A673 (cell line): ENCODE measurements at regions not wholly inside any gene's neighbourhood (a gene's known extent, or its start where the extent isn't known, plus 50 kb on each side); places are given as distances from the start of the nearest gene placed in this dataset.

ENCODE experiments used
- BruUV-seq: library from RNA; stranded (reverse); fragments of 400-500 nt; replicated peaks from 2 replicates; lab custom pipeline; 2021; lab: Mats Ljungman, UMichigan
- CTCF ChIA-PET: fragments of 300-600 bp; sonication (Branson Sonifier 250); formaldehyde crosslinking; loops from one replicate; lab custom pipeline; 2022; ENCODE audit warnings: antibody characterized with exemption; lab: Charles Lee
- POLR2A ChIA-PET: fragments of 300-600 bp; sonication (Branson Sonifier 250); formaldehyde crosslinking; loops from one replicate; lab custom pipeline; 2022; ENCODE audit warnings: antibody characterized with exemption; ENCODE audit not compliant: low non-redundant PET; lab: Charles Lee
- DNase-seq: peaks from one replicate; pipeline ENCODE4 v3.0.0-alpha.2; 2015; ENCODE audit warnings: low spot score
- H3K27ac ChIP-seq: fragments of 200-600 bp; sonication (generic); 2 replicates; pipeline ENCODE4 v1.5.1; 2016; ENCODE audit warnings: mixed run types, low read depth, mild to moderate bottlenecking, mixed read lengths, antibody characterized with exemption, low read length; ENCODE audit not compliant: poor library complexity, severe bottlenecking
- H3K27me3 ChIP-seq: fragments of 200-600 bp; sonication (generic); replicated peaks from 2 replicates; pipeline ENCODE4 v1.6.1; 2017; ENCODE audit warnings: mixed run types, low read depth, mild to moderate bottlenecking, mixed read lengths, antibody characterized with exemption, low read length; ENCODE audit not compliant: insufficient read depth, poor library complexity
- H3K36me3 ChIP-seq: fragments of 200-600 bp; sonication (generic); 2 replicates; pipeline ENCODE4 v1.6.1; 2016; ENCODE audit warnings: mixed run types, mild to moderate bottlenecking, mixed read lengths, antibody characterized with exemption, low read length; ENCODE audit not compliant: insufficient read depth, poor library complexity, severe bottlenecking
- H3K4me1 ChIP-seq: fragments of 200-600 bp; sonication (generic); 2 replicates; pipeline ENCODE4 v1.6.1; 2017; ENCODE audit warnings: mixed run types, mild to moderate bottlenecking, mixed read lengths, antibody characterized with exemption, low read length; ENCODE audit not compliant: insufficient read depth, poor library complexity, severe bottlenecking
- H3K4me3 ChIP-seq: fragments of 200-600 bp; sonication (generic); 2 replicates; pipeline ENCODE4 v1.5.1; 2016; ENCODE audit warnings: low read depth, mixed run types, mild to moderate bottlenecking, mixed read lengths, low read length; ENCODE audit not compliant: poor library complexity, severe bottlenecking
- H3K9me3 ChIP-seq: fragments of 200-600 bp; sonication (generic); 2 replicates; pipeline ENCODE4 v1.6.1; 2016; ENCODE audit warnings: mixed run types, low read depth, mild to moderate bottlenecking, mixed read lengths, antibody characterized with exemption, low read length; ENCODE audit not compliant: poor library complexity, severe bottlenecking
- CTCF ChIP-seq: fragments of 300-800, 200-600 bp; sonication (generic); conservative IDR thresholded peaks from 2 replicates; pipeline ENCODE4 v1.5.1; 2017; ENCODE audit warnings: low read depth, mild to moderate bottlenecking, antibody characterized with exemption, low read length, moderate library complexity, mixed read lengths
- EZH2 ChIP-seq: fragments of 200-600 bp; sonication (generic); IDR thresholded peaks from 2 replicates; pipeline ENCODE4 v1.6.1; 2017; ENCODE audit warnings: borderline replicate concordance, low read depth, mild to moderate bottlenecking, mixed read lengths, antibody characterized with exemption, low read length; ENCODE audit not compliant: poor library complexity, severe bottlenecking
- intact Hi-C: fragments of 100-400 bp; cut with micrococcal nuclease; formaldehyde crosslinking; loops from one replicate; pipeline ENCODE4 v1.10.0; 2022; ENCODE audit not compliant: unreplicated experiment

GRCh38 chr13:44220948-44221347 lies 152.7 kb upstream of the SERP2 start:
- H3K36me3 ChIP-seq, result no peaks in the 10 kb centered on the region
- BruUV-seq, result no TSS peak
- no peak overlapping the region for H3K27ac ChIP-seq
- H3K9me3 ChIP-seq, result no peaks in the 10 kb centered on the region
- DNase-seq, result no peak
- intact Hi-C loops, result no loop called here
- TF ChIP-seq EZH2 (no peak), CTCF (no peak)
- ChIA-PET CTCF (no interaction called here), POLR2A (no interaction called here)
- H3K4me1 ChIP-seq, result no peaks in the 10 kb centered on the region
- no peaks in the 10 kb centered on the region for H3K27me3 ChIP-seq
- no peak overlapping the region for H3K4me3 ChIP-seq

- POLR2A ChIA-PET, result no interaction called here
These were observed 152.0 kb upstream of the SERP2 start for GRCh38 chr13:44221657-44222056.

GRCh38 chr13:44223770-44224444 lies 149.7 kb upstream of the SERP2 start:
- H3K27me3 ChIP-seq, result no peaks in the 10 kb centered on the region
- H3K4me1 ChIP-seq, result no peaks in the 10 kb centered on the region
- no peak for DNase-seq
- no peak overlapping the region for H3K4me3 ChIP-seq
- ChIA-PET POLR2A (no interaction called here), CTCF (no interaction called here)
- no TSS peak for BruUV-seq
- no peak for TF ChIP-seq CTCF
- TF ChIP-seq EZH2, result no peak
- H3K9me3 ChIP-seq, result no peaks in the 10 kb centered on the region
- H3K36me3 ChIP-seq, result no peaks in the 10 kb centered on the region
- no peak overlapping the region for H3K27ac ChIP-seq
- intact Hi-C loops, result no loop called here

More at GRCh38 chr13:44221657-44222056, 152.0 kb upstream of the SERP2 start:
- DNase-seq, result no peak
- TF ChIP-seq CTCF (no peak), EZH2 (no peak)
- Histone ChIP-seq H3K36me3 (no peaks in the 10 kb centered on the region), H3K27me3 (no peaks in the 10 kb centered on the region), H3K4me3 (no peak overlapping the region), H3K27ac (no peak overlapping the region), H3K9me3 (no peaks in the 10 kb centered on the region), H3K4me1 (no peaks in the 10 kb centered on the region)
- intact Hi-C loops, result no loop called here
- no TSS peak for BruUV-seq
- CTCF ChIA-PET, result no interaction called here
